GM23248 (cell line): ENCODE measurements at regions not wholly inside any gene's neighbourhood (a gene's known extent, or its start where the extent isn't known, plus 50 kb on each side); places are given as distances from the start of the nearest gene placed in this dataset.

Experiments
- EZH2 ChIP-seq: fragments of 200-600 bp; sonication (generic); IDR thresholded peaks from 2 replicates; pipeline ENCODE4 v1.6.1; 2018; ENCODE audit warnings: antibody characterized with exemption, mild to moderate bottlenecking; ENCODE audit not compliant: insufficient read depth, poor library complexity, severe bottlenecking
- EZH2phosphoT487 ChIP-seq: fragments of 200-600 bp; sonication (generic); IDR thresholded peaks from 2 replicates; pipeline ENCODE4 v1.6.1; 2018; ENCODE audit warnings: antibody characterized with exemption, moderate library complexity, mild to moderate bottlenecking, low read depth; ENCODE audit not compliant: insufficient read depth

DNA sequence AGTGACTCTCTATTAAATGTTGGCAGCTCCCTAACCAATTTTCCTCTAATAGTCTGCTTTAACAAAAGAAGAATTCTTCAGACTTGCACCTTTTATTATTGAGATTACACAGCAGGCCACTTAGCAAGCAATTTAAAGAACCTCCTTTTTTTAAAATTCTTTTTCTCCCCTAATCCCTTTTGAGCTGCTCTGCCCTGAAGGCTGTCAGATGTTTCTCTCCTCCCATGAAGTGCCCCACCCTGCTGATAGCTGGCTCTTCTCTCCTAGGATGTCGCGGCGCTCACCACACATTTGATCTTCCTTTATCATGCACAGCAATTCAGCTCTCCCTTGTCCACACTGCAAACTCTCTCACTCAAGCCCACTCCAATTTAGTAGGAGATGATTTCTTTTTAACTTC, 1471.1 kb upstream of the ACO1 start:
- TF ChIP-seq EZH2 (no peak), EZH2phosphoT487 (no peak)
